GM19351 (cell line): ENCODE measurements at regions not wholly inside any gene's neighbourhood (a gene's known extent, or its start where the extent isn't known, plus 50 kb on each side); places are given as distances from the start of the nearest gene placed in this dataset.
"Not testable (repeated sequence)": the region's sequence is repeated elsewhere in the genome, so short reads cannot be mapped to it uniquely, and the experiment has no call there.

Experiments used
- ATAC-seq: cut with Tn5 transposase; IDR thresholded peaks from one replicate; pipeline ENCODE4 v1.9.1; 2021; ENCODE audit warnings: mild to moderate bottlenecking, moderate library complexity; ENCODE audit not compliant: unreplicated experiment

- no peak for ATAC-seq
These were observed 585.7 kb downstream of the ACTL7B start for GRCh38 chr9:108270051-108270450.

- ATAC-seq = no peak
These were observed 586.4 kb downstream of the ACTL7B start for GRCh38 chr9:108269371-108269770.

GRCh38 chr9:108265065-108265464, 590.7 kb downstream of the ACTL7B start:
- ATAC-seq = no peak

DNA sequence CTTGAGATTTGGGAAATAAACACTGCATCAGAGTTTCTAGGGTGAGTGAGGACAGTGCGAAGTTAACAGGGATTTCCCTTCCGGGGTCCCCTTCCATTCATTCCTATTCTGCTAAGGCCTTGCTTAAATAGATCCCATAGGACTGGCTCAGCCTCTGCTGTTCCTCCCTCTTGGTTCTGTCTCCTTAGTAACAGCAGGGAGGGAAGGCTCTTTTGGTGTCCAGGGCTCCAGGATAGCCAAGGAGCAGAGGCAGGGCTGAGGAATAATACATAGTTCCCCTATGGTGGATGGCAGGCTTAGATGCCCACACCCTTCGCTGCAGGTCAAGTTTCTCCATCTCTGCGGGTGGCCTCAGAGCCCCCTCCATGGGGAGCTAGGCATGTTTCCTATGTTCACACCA, 591.7 kb downstream of the ACTL7B start:
- no peak for ATAC-seq

DNA sequence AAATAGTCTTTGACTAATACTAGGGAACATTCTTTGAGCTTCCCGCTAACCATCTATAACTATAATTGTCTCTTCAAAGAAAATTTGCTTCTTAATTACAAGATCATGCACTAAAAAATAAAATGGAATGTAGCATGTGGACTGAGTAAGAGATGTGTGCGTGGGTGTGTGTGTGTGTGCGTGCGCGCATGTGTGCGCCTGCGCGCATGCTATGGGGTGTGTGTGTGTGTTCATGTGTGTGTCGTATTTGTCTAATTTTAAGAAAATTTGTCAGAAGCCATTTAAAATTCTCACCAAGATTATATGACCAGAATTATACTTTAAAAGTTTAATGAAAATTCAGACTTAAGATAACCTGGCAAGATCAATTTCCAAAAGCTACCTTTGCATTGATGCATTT, 593.0 kb downstream of the ACTL7B start:
- ATAC-seq = no peak

DNA sequence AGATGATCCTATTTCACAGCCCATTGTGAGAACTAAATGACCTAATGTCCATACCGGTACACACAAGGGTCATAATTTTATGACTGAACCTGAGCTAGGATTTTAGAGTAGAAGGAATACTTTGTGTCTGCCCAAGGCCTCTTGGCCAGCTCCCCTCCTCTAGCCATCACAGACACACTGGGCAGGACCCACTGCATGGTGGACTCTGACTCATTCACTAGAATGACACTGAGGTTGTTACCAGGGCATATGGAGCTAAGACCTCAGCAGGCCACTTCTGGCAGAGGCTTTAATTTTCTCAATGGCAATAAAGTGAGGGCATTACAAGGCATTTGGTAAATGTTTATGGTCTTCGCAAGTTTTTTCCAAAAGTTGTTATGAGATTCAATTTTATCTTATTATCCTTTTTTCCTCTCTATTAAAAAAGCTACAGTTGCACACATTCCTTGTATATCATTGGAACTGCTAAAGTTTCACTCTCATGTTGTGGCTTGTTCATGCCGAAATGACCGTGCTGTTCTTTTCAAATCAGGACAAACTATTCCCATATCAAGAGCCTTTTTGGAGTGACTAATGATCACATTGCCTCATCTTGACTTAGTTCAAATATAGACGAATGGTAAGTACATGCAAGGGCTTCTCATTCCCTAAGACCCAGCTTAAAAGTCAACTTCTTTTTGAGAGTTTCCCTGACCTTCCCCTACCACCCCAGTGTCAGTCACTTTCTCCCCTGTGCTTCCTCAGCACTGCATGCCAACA, 595.7 kb downstream of the ACTL7B start:
- ATAC-seq = no peak

DNA sequence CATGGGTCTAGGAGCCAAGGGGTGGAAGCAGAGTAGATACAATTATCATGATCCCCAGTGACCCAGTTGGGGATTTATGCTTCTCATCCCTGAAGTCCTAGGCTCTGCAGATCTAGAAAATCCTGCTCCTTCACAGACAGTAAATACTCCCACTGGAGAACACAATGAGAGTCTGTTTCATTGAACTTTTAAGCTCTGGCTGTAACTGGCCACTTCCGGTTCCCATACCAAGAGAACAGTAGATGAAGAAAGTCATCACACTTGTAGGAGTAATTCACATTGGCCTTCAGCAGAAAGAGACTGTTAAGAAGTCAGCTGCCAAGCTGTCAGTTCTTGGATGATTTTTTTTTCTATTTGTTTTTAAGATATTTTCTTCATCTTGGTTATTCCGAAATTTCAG, 597.1 kb downstream of the ACTL7B start:
- ATAC-seq = no peak

- no peak for ATAC-seq
These were observed 598.4 kb downstream of the ACTL7B start for GRCh38 chr9:108257382-108257781.

DNA sequence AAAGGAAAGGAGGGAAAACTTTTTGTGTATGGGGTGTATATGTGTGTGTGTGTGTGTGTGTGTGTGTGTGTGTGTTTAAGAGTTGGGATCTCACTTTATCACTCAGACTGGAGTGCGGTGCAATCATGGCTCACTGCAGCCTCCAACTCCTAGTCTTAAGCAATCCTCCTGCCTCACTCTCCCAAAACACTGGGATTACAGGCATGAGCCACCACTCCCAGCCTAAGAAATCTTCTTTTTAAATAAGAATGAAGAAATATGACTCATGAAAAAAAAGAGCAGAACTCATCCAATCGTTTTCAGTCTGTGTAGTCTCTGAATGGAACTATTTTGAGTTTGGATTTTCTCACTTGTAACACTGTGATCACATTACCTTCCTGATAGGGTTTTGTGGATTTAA, 601.5 kb downstream of the ACTL7B start:
- ATAC-seq = no peak

- ATAC-seq = not testable (repeated sequence)
These were observed 608.4 kb downstream of the ACTL7B start for GRCh38 chr9:108247391-108247790.

- ATAC-seq = no peak
These were observed 609.9 kb downstream of the ACTL7B start for GRCh38 chr9:108245901-108246300.

GRCh38 chr9:108245331-108245730, 610.5 kb downstream of the ACTL7B start:
- ATAC-seq = no peak

DNA sequence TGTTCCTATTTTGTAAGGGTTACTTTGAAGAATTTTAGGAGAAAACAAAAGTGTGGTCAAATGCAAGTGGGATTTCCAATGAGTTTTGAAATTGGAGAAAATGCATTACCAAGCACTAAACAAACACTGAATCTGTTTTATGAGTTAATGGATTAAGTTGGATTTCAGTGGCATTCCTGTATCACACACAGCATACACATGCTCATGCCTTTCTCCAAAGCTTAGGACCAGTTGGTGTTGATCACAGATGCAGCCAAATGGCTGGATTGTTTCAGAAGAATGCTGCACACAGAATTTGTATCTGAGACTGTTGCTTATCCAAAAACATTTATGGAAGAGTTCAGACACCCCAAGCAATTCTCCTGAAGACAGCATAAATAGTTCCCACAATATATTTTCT, 611.1 kb downstream of the ACTL7B start:
- ATAC-seq = no peak

DNA sequence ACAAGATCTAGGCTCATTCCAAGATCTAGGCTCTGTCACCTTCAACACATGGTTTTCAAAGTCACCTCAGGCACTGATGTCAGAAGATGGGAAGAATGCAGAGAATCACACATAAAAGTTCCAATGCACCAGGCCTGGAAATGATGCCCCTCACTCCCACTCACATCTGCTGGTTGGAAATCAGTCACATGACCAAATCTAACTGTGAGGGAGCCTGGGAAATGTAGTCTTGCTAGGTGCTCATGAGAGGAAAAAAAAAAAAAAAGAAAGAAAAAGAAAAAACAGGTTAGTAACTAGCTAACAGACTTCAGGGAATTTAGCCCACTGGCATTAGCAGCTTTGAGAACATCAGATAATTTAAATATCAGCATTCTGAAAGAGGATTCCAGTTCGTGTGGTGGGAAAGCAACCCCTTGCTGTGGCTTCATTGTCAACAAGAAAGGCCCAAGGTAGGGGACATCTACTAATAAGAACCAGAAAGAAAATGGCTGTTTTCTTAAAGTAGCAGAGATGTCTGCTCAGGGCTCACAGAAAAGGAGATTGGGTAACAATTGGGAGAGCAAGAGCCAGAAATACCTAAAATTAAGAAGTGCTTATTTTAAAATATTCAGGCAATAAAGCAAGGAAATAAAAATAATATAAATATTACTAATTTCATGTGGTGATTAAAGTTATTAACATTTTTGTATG, 614.3 kb downstream of the ACTL7B start:
- no peak for ATAC-seq

- no peak for ATAC-seq
These were observed 616.0 kb downstream of the ACTL7B start for GRCh38 chr9:108239696-108240321.

DNA sequence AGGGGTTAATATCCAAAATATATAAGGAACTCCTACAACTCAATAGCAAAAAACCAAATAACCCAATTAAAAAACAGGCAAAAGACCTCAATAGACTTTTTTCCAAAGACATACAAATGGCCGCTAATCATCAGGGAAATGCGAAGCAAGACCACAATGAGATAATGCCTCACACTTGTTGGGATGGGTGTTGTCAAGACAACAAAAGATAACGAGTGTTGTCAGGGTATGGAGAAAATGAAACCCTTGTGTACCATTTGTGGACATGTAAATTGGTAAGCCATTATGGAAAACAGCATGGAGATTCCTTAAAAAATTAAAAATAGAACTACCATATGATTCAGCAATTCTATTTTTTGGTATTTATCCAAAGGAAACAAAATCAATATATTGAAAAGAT, 620.2 kb downstream of the ACTL7B start:
- ATAC-seq = no peak

DNA sequence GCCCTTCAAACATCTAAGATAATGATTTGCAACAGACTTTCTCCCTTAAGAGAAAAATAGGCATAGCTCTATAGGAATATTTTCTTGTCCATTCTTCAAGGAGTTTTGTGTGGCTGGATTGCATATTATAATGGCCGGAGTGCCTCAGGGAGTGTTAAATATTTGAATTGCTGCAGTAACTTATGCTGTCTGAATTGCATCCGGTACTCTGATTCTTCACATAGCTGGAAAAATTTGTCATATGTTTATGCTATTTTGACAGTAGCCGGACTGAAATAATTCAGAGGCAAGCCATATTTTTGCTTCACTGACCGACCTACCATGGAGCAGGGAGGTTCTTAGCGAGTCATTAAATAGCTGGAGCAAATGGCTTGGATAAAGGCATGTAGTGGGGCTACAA, 621.0 kb downstream of the ACTL7B start:
- no peak for ATAC-seq

GRCh38 chr9:108225149-108225800, 630.5 kb downstream of the ACTL7B start:
- no peak for ATAC-seq

DNA sequence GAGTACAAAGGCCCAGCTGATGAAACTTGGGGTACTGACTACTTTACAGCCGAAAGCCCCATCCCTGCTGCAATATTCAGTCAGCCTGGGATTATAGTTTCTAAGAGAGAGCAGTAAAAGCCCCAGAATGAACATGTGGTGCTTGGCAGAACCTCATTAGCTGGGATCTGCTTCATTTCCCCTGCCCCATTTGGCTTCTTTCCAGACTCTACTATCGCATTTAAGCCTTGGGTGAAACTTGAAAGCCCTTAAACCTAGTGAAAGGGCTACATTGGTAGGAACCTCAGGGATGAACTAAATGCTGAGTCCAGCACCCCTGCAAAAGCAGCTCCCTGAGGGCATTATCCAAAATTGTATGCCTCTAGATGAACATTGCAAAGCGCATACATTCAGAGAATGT, 631.1 kb downstream of the ACTL7B start:
- ATAC-seq = no peak

DNA sequence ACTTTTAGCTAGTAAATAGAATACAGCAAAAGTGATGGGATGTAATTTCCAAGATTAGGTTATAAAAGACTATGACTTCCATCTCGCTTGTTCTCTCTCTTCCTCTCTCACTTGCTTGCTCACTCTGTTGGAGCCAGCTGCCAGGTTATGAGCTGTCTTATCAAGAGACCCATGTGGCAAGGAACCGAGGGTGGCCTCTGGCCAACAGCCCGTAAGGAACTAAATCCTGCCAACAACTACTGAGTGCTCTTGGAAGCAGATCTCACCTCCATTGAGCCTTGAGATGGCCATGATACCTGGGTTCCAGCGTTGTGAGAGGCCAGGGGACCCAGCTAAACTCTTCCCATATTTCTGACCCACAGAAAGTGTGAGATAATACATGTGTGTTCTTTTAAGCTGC, 636.1 kb downstream of the ACTL7B start:
- no peak for ATAC-seq
